ENCODE measurements at regions not wholly inside any gene's neighbourhood (a gene's known extent, or its start where the extent isn't known, plus 50 kb on each side); places are given as distances from the start of the nearest gene placed in this dataset.
A peak's percentile ranks its signal among the peaks of the same experiment; 100 is the strongest.

- Histone ChIP-seq H3K4me1 (no peaks in the 10 kb centered on the region), H3K27me3 (ENCODE audit: low read depth) (no peaks in the 10 kb centered on the region), H3K9me3 (replicated peaks) (peaks cover 17% of the 10 kb centered on the region), H3K27ac (replicated peaks) (no peak overlapping the region), H3K4me3 (no peak overlapping the region), H3K36me3 (no peaks in the 10 kb centered on the region)
- intact Hi-C loops (cut with micrococcal nuclease) = no loop called here
- DNase-seq = no peak
- no peak for TF ChIP-seq CTCF (IDR thresholded peaks at IDR 0.05; ENCODE audit: borderline replicate concordance)
Observed at GRCh38 chr3:167188592-167188991, 191.5 kb downstream of the ZBBX start.

GRCh38 chr3:167187221-167187620 is 192.9 kb downstream of the ZBBX start:
- Histone ChIP-seq H3K9me3 (replicated peaks) (peaks cover 7% of the 10 kb centered on the region), H3K27me3 (ENCODE audit: low read depth) (no peaks in the 10 kb centered on the region), H3K4me3 (no peak overlapping the region), H3K27ac (replicated peaks) (no peak overlapping the region), H3K4me1 (no peaks in the 10 kb centered on the region), H3K36me3 (no peaks in the 10 kb centered on the region)
- no peak for TF ChIP-seq CTCF (IDR thresholded peaks at IDR 0.05; ENCODE audit: borderline replicate concordance)
- intact Hi-C loops (cut with micrococcal nuclease) = no loop called here
- DNase-seq = no peak

- Histone ChIP-seq H3K9me3 (replicated peaks) (no peaks in the 10 kb centered on the region), H3K36me3 (no peaks in the 10 kb centered on the region), H3K4me1 (no peaks in the 10 kb centered on the region), H3K4me3 (no peak overlapping the region), H3K27ac (replicated peaks) (no peak overlapping the region), H3K27me3 (ENCODE audit: low read depth) (no peaks in the 10 kb centered on the region)
- intact Hi-C loops (cut with micrococcal nuclease) = no loop called here
- DNase-seq = no peak
- TF ChIP-seq CTCF (IDR thresholded peaks at IDR 0.05; ENCODE audit: borderline replicate concordance) = no peak
Observed at GRCh38 chr3:167184511-167184910, 195.6 kb downstream of the ZBBX start.

GRCh38 chr3:167172377-167172776 is 207.7 kb downstream of the ZBBX start:
- no peak overlapping the region for H3K27ac ChIP-seq (replicated peaks)
- no peak overlapping the region for H3K4me3 ChIP-seq
- intact Hi-C loops (cut with micrococcal nuclease) = no loop called here
- no peak for TF ChIP-seq CTCF (IDR thresholded peaks at IDR 0.05; ENCODE audit: borderline replicate concordance)
- H3K4me1 ChIP-seq = peaks cover 6% of the 10 kb centered on the region
- H3K36me3 ChIP-seq = no peaks in the 10 kb centered on the region
- peaks cover 16% of the 10 kb centered on the region for H3K9me3 ChIP-seq (replicated peaks)
- DNase-seq = no peak
- no peaks in the 10 kb centered on the region for H3K27me3 ChIP-seq (ENCODE audit: low read depth)

GRCh38 chr3:167167491-167167890 is 212.6 kb downstream of the ZBBX start:
- intact Hi-C loops (cut with micrococcal nuclease) = no loop called here
- Histone ChIP-seq H3K27me3 (ENCODE audit: low read depth) (no peaks in the 10 kb centered on the region), H3K9me3 (replicated peaks) (no peaks in the 10 kb centered on the region), H3K4me1 (peaks cover 29% of the 10 kb centered on the region), H3K27ac (replicated peaks) (peak overlapping the region; percentile 79), H3K4me3 (peak overlapping the region; percentile 30), H3K36me3 (no peaks in the 10 kb centered on the region)
- TF ChIP-seq CTCF (IDR thresholded peaks at IDR 0.05; ENCODE audit: borderline replicate concordance) = no peak
- no peak for DNase-seq

Data from left ventricle myocardium inferior (tissue), 1 donor.